ENCODE measurements at regions not wholly inside any gene's neighbourhood (a gene's known extent, or its start where the extent isn't known, plus 50 kb on each side); places are given as distances from the start of the nearest gene placed in this dataset.

DNA sequence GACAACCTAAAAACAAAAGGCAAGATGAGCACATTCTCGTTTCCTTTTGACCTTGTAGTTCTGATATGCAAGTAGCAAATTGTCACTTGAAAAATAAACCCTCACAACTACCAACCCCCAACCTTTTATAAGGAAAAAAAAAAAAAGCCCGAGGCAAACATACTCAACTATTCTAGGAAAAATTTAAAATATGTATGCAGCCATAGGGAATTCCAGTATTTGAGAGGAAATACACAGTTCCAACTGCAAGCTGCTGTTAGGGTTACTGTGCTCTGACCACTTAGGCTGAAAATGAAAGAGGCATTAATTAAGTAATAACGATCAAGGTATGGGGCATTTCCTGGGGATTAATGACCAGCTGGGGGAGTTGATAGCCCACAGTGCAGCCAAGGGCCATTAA, 281.9 kb upstream of the DPH6 start:
- DNase-seq (ENCODE audit: low spot score): no peak
- TF ChIP-seq, protein P1, sequence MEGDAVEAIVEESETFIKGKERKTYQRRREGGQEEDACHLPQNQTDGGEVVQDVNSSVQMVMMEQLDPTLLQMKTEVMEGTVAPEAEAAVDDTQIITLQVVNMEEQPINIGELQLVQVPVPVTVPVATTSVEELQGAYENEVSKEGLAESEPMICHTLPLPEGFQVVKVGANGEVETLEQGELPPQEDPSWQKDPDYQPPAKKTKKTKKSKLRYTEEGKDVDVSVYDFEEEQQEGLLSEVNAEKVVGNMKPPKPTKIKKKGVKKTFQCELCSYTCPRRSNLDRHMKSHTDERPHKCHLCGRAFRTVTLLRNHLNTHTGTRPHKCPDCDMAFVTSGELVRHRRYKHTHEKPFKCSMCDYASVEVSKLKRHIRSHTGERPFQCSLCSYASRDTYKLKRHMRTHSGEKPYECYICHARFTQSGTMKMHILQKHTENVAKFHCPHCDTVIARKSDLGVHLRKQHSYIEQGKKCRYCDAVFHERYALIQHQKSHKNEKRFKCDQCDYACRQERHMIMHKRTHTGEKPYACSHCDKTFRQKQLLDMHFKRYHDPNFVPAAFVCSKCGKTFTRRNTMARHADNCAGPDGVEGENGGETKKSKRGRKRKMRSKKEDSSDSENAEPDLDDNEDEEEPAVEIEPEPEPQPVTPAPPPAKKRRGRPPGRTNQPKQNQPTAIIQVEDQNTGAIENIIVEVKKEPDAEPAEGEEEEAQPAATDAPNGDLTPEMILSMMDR (IDR thresholded peaks at IDR 0.05; ENCODE audit: extremely low read depth, missing control alignments): no peak

- no peak for DNase-seq (ENCODE audit: low spot score)
- TF ChIP-seq, protein P1 (IDR thresholded peaks at IDR 0.05; ENCODE audit: extremely low read depth, missing control alignments): no peak
Measured at GRCh38 chr15:35833581-35833980, 287.6 kb upstream of the DPH6 start.

DNA sequence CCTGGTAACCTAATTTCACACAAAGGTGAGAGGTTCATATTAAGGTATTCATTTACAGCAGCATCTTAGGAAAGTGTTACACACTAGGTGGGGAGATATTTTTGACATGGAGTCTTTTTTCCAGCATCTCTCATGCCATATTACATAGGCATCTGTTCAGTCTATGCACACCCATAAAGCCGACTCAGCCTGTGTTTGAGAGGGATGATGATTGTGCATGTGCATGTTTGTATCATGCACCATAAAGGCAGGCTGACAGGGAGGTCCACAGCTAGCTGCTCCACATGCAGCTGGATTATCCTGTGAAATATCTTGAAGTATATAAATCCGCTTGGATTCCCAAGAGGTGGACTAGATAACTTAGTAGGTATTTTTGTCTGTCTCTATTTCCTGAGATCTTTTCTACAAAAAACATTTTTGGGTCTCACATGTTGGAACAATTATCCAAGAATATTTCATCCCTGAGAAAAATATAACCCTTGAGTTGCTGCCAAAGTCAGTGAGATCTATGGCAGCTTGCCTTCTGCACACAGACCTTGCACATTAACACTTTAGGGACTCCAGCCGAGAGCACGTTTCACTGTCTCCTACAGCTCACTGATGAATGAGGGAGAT, 288.4 kb upstream of the DPH6 start:
- TF ChIP-seq, protein P1 (IDR thresholded peaks at IDR 0.05; ENCODE audit: extremely low read depth, missing control alignments): no peak
- DNase-seq (ENCODE audit: low spot score): no peak

- TF ChIP-seq, protein P1 (IDR thresholded peaks at IDR 0.05; ENCODE audit: extremely low read depth, missing control alignments): no peak
- no peak for DNase-seq (ENCODE audit: low spot score)
Measured at GRCh38 chr15:35834866-35835265, 288.9 kb upstream of the DPH6 start.

DNA sequence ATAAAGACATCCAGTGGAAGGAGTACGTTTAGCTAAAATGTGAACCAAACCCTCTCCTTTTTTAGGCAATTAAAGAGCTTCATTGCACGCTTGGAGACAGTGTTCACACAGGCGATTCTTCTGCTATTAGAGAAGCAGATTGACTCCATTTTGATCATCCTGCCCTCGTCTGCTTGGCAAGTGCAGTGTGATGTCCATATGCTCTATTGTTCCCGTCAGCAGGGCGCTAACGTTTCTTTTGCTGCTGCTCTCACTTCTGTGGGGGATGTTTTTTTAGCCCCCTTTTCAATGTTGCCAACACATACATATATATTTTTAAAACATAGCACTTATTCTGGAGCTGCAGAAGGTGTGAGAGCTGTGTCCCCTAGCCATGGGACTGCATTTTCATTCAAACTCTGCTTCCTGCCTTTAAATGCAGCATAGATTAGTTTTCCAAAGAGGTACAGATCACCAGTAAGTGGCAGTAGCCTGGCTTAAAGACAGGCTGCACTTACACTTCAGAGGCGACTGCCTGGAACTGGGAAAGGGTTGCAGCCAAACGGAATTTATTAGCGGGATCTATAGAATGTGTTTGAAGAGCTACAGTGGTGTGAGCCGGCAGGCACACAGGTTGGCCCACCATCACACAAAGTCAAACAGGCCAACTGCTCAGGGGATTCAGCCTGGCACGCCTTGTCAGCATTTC, 292.6 kb upstream of the DPH6 start:
- no peak for DNase-seq (ENCODE audit: low spot score)
- TF ChIP-seq, protein P1 (IDR thresholded peaks at IDR 0.05; ENCODE audit: extremely low read depth, missing control alignments): no peak

DNA sequence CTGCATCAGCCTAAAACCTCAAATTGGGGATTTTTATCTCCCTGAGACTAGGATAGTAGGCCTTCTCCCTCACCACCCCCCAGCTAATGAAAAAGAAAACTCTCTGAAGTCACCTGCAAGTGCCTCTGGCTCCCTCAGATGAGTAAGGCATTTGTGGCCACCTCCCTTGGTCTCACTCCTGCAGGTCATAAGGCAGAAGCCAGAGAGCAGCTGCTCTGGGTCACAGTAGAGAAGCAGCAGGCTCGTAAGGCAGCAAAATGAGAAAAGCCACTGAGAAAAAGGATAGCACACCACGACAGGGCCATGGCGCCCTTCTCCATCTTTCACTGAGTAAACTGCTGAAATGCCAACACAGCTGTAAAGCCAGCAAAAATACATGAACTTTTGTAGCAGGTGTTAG, 296.7 kb upstream of the DPH6 start:
- DNase-seq (ENCODE audit: low spot score): no peak
- TF ChIP-seq, protein P1 (IDR thresholded peaks at IDR 0.05; ENCODE audit: extremely low read depth, missing control alignments): no peak

DNA sequence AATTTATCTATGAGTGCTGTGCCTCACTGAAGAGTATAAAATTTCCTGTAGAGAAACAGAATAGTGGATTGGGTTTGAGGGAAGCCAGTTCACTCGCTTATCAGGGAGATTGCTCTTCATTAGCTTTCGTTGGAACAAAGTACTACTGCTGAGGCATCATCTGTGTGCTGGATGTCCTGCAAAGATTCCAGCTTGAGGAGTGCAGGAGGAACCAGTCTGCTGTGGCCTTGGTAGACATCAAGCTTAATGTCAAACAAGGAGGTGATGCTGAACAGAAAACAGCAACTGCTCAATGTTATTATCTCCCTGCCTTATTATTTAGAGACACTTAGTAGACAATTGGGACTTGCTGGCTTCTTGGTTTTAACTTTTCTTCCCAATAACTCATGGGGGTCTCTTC, 297.5 kb upstream of the DPH6 start:
- TF ChIP-seq, protein P1 (IDR thresholded peaks at IDR 0.05; ENCODE audit: extremely low read depth, missing control alignments): no peak
- DNase-seq (ENCODE audit: low spot score): no peak

All from GM20000 (cell line).